OCI-LY3 (cell line): ENCODE measurements at regions not wholly inside any gene's neighbourhood (a gene's known extent, or its start where the extent isn't known, plus 50 kb on each side); places are given as distances from the start of the nearest gene placed in this dataset.
A peak's percentile ranks its signal among the peaks of the same experiment; 100 is the strongest.

ENCODE experiments used
- H2AFZ ChIP-seq: fragments of 200-600, 300-600 bp; shearing (Covaris generic); 2 replicates; pipeline ENCODE4 v1.6.0; 2014; ENCODE audit warnings: antibody characterized with exemption, low read depth, low read length
- H3K27ac ChIP-seq: fragments of 200-600, 300-600 bp; sonication (generic); 2 replicates; pipeline ENCODE4 v1.5.1; 2014; ENCODE audit warnings: mild to moderate bottlenecking, low read length, moderate library complexity, mixed read lengths
- H3K27me3 ChIP-seq: fragments of 200-600, 300-600 bp; sonication (generic); 2 replicates; pipeline ENCODE4 v1.6.1; 2014; ENCODE audit warnings: low read depth, low read length, mixed read lengths
- H3K36me3 ChIP-seq: fragments of 200-600, 300-600 bp; sonication (generic); replicated peaks from 2 replicates; pipeline ENCODE3; 2014; ENCODE audit warnings: low read depth, low read length, mixed read lengths
- H3K4me1 ChIP-seq: fragments of 300-600, 200-600 bp; sonication (generic); 2 replicates; pipeline ENCODE4 v1.6.1; 2014; ENCODE audit warnings: low read length, mixed read lengths
- H3K4me2 ChIP-seq: fragments of 200-600, 300-600 bp; sonication (generic); 2 replicates; pipeline ENCODE4 v1.6.1; 2014; ENCODE audit warnings: low read length, mixed read lengths
- H3K4me3 ChIP-seq: fragments of 300-600, 200-600 bp; sonication (generic); 2 replicates; pipeline ENCODE4 v1.5.1; 2014; ENCODE audit warnings: antibody characterized with exemption, mild to moderate bottlenecking, low read length, moderate library complexity
- H3K79me2 ChIP-seq: fragments of 300-600, 200-600 bp; shearing (Covaris generic); 2 replicates; pipeline ENCODE4 v1.6.1; 2014; ENCODE audit warnings: mild to moderate bottlenecking, low read length, mixed read lengths
- H3K9ac ChIP-seq: fragments of 300-600, 200-600 bp; shearing (Covaris generic); 2 replicates; pipeline ENCODE4 v1.6.0; 2014; ENCODE audit warnings: mild to moderate bottlenecking, low read length, moderate library complexity
- H3K9me3 ChIP-seq: fragments of 200-600, 300-600 bp; shearing (Covaris generic); 2 replicates; pipeline ENCODE4 v1.6.1; 2014; ENCODE audit warnings: low read length, mixed read lengths; ENCODE audit not compliant: insufficient read depth
- H4K20me1 ChIP-seq: fragments of 200-600, 300-600 bp; sonication (generic); 2 replicates; pipeline ENCODE4 v1.6.1; 2016; ENCODE audit warnings: low read length, mixed read lengths; ENCODE audit not compliant: insufficient read depth
- EZH2phosphoT487 ChIP-seq: fragments of 200-600 bp; shearing (Covaris generic); IDR thresholded peaks from 2 replicates; pipeline ENCODE4 v1.6.1; 2018; ENCODE audit warnings: antibody characterized with exemption, mixed run types, low read depth
- TF ChIP-seq, protein P1 (sequence below): fragments of 200-600, 300-600 bp; sonication (generic); IDR thresholded peaks from 2 replicates; pipeline ENCODE4 v1.5.1; 2014; ENCODE audit warnings: antibody characterized with exemption, low read length, low read depth

DNA sequence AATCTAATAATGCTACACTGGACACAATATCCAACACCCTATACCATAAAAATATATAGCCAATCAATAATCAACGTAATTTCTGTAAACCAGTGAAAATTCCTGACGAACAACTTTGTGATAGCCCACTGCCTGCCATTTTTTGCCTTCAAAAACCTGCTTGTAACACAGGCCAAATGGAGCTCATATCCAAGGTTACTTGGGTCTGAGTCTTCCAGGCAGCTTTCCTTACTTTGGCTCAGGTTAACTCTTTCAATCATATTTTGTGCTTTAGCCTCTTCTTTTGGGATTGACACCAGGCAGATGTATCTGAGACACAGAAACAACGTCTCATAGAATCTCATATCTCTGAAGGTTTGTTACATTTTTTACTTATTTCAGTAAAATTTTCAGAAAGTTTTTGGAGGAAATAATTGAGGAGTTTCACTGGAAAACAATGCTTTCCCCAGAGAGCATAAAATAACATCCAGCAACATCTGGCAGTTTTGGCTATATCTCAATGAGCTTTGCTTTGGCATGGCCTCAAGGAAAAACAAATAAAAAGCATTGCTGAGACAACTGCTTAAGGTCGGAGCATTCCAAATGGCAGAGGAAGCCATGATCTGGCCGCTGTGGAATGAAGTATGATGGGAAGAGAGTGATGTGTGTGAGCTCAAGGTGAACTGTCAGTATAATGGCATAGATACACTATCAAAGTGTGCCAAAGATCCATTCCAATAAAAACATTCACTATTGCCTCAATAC is 162.9 kb upstream of the SPIN4 start:
- Histone ChIP-seq H3K36me3 (no peaks in the 10 kb centered on the region), H4K20me1 (no peaks in the 10 kb centered on the region), H3K9me3 (no peaks in the 10 kb centered on the region), H2AFZ (no peak overlapping the region), H3K4me3 (no peak overlapping the region), H3K27ac (no peak overlapping the region), H3K27me3 (no peaks in the 10 kb centered on the region), H3K4me2 (no peak overlapping the region), H3K79me2 (no peaks in the 10 kb centered on the region), H3K9ac (no peak overlapping the region), H3K4me1 (no peaks in the 10 kb centered on the region)
- no peak for TF ChIP-seq EZH2phosphoT487
- TF ChIP-seq, protein P1, sequence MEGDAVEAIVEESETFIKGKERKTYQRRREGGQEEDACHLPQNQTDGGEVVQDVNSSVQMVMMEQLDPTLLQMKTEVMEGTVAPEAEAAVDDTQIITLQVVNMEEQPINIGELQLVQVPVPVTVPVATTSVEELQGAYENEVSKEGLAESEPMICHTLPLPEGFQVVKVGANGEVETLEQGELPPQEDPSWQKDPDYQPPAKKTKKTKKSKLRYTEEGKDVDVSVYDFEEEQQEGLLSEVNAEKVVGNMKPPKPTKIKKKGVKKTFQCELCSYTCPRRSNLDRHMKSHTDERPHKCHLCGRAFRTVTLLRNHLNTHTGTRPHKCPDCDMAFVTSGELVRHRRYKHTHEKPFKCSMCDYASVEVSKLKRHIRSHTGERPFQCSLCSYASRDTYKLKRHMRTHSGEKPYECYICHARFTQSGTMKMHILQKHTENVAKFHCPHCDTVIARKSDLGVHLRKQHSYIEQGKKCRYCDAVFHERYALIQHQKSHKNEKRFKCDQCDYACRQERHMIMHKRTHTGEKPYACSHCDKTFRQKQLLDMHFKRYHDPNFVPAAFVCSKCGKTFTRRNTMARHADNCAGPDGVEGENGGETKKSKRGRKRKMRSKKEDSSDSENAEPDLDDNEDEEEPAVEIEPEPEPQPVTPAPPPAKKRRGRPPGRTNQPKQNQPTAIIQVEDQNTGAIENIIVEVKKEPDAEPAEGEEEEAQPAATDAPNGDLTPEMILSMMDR, result no peak

DNA sequence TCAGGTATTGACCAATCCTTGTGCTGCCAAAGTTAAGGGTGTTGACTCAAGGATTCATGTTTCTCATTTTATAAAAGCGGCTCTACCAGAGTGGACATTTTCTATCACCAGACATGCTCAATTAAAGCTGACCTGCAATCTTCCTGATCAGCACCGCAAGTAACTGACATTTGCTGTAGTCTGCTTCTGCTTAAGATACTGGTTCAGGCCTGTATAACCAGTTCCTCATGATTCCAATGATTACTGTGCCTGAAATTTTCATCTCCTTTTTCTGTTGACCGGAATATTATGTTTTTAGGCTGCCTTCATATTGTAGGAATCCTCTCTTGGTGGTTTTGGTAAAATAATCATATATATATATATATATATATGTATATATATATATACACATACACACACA is 160.2 kb upstream of the SPIN4 start:
- TF ChIP-seq EZH2phosphoT487, result no peak
- TF ChIP-seq, protein P1, result no peak

DNA sequence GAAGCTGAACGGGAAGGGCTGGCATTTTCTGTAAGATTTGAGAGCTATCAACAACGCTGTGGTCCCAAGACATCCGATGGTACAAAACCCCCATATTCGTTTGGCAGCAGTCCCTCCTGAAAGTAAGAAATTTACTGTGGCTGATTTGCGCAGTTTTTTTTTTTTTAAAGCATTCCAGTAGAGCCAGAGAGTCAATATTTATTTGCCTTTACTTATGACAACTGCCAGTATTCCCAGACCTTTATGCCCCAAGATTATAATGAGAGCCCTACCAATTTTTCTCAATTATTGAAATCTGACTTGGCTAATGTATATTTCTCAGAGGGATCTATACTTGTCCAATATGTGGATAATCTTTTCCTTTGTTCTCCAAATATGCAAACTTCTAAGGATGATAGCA is 157.5 kb upstream of the SPIN4 start:
- TF ChIP-seq, protein P1, result no peak
- H3K27me3 ChIP-seq, result no peaks in the 10 kb centered on the region

More for the DNA sequence above, 160.2 kb upstream of the SPIN4 start:
- Histone ChIP-seq H2AFZ (no peak overlapping the region), H3K4me2 (no peak overlapping the region), H4K20me1 (no peaks in the 10 kb centered on the region), H3K36me3 (no peaks in the 10 kb centered on the region), H3K9me3 (no peaks in the 10 kb centered on the region), H3K27me3 (no peaks in the 10 kb centered on the region), H3K79me2 (no peaks in the 10 kb centered on the region), H3K4me3 (no peak overlapping the region), H3K27ac (no peak overlapping the region), H3K4me1 (no peaks in the 10 kb centered on the region), H3K9ac (no peak overlapping the region)

DNA sequence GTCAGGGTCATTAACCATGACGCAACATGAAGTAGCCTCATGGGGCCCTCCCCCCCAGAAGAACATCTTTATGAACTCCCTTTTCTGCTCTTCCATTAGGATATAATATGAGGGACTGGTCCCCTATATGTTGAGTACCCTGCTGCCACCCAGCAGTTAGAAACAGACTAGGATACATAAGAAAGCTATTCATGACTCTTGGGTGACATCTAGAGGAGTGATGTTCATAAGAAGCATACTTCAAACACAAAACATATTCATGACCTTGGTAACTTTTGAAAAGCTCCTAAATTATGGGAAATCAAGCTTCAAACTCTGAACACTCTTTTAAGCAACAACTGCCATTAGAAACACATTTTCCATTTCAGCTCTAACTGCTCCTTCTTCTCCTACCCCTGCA is 155.2 kb upstream of the SPIN4 start:
- H3K4me2 ChIP-seq, result no peak overlapping the region
- no peak overlapping the region for H3K4me3 ChIP-seq
- H4K20me1 ChIP-seq, result no peaks in the 10 kb centered on the region
- TF ChIP-seq EZH2phosphoT487, result no peak
- TF ChIP-seq, protein P1, result peak; percentile 49
- no peak overlapping the region for H2AFZ ChIP-seq
- H3K27ac ChIP-seq, result no peak overlapping the region
- H3K27me3 ChIP-seq, result no peaks in the 10 kb centered on the region
- H3K9me3 ChIP-seq, result no peaks in the 10 kb centered on the region
- H3K36me3 ChIP-seq, result no peaks in the 10 kb centered on the region
- H3K4me1 ChIP-seq, result no peaks in the 10 kb centered on the region
- no peak overlapping the region for H3K9ac ChIP-seq
- H3K79me2 ChIP-seq, result no peaks in the 10 kb centered on the region

More for the DNA sequence above, 157.5 kb upstream of the SPIN4 start:
- H3K9ac ChIP-seq, result no peak overlapping the region
- no peak overlapping the region for H3K4me2 ChIP-seq
- H3K4me1 ChIP-seq, result no peaks in the 10 kb centered on the region
- no peak overlapping the region for H3K4me3 ChIP-seq
- H3K79me2 ChIP-seq, result no peaks in the 10 kb centered on the region
- H3K9me3 ChIP-seq, result no peaks in the 10 kb centered on the region
- no peaks in the 10 kb centered on the region for H3K36me3 ChIP-seq
- no peak overlapping the region for H3K27ac ChIP-seq
- H2AFZ ChIP-seq, result no peak overlapping the region
- no peaks in the 10 kb centered on the region for H4K20me1 ChIP-seq
